Parathyroid adenoma (tissue), 2 donors: ENCODE measurements at regions not wholly inside any gene's neighbourhood (a gene's known extent, or its start where the extent isn't known, plus 50 kb on each side); places are given as distances from the start of the nearest gene placed in this dataset.

ENCODE experiments used
- H2AFZ ChIP-seq: fragments of 300-600 bp; sonication (generic); one replicate; pipeline ENCODE4 v1.7.0; 2017; ENCODE audit warnings: antibody characterized with exemption, mild to moderate bottlenecking
- H3K27ac ChIP-seq: fragments of 300-600 bp; sonication (generic); one replicate; pipeline ENCODE4 v1.7.0; 2017
- H3K27me3 ChIP-seq: fragments of 300-600 bp; sonication (generic); one replicate; pipeline ENCODE4 v1.7.0; 2017; ENCODE audit warnings: low read length; ENCODE audit not compliant: control insufficient read depth, insufficient read depth
- H3K36me3 ChIP-seq: fragments of 300-600 bp; sonication (generic); one replicate; pipeline ENCODE4 v1.7.0; 2017; ENCODE audit warnings: low read length; ENCODE audit not compliant: control insufficient read depth, insufficient read depth
- H3K4me1 ChIP-seq: fragments of 300-600 bp; sonication (generic); one replicate; pipeline ENCODE4 v1.7.0; 2017; ENCODE audit warnings: control low read depth
- H3K4me2 ChIP-seq: fragments of 300-600 bp; sonication (generic); one replicate; pipeline ENCODE4 v1.7.0; 2017; ENCODE audit warnings: low read length
- H3K4me3 ChIP-seq: fragments of 300-600 bp; sonication (generic); one replicate; pipeline ENCODE4 v1.7.0; 2017; ENCODE audit warnings: low read depth, low read length
- H3K79me2 ChIP-seq: fragments of 300-600 bp; sonication (generic); one replicate; pipeline ENCODE4 v1.7.0; 2017; ENCODE audit warnings: control low read depth
- H3K9ac ChIP-seq: fragments of 300-600 bp; sonication (generic); one replicate; pipeline ENCODE4 v1.7.0; 2017; ENCODE audit warnings: mild to moderate bottlenecking
- H3K9me3 ChIP-seq: fragments of 300-600 bp; sonication (generic); one replicate; pipeline ENCODE4 v1.7.0; 2017; ENCODE audit warnings: low read length; ENCODE audit not compliant: control insufficient read depth
- TF ChIP-seq, protein P1 (sequence below): fragments of 300-600 bp; sonication (generic); IDR thresholded peaks from one replicate; pipeline ENCODE4 v1.7.0; 2017; ENCODE audit warnings: antibody characterized with exemption, mild to moderate bottlenecking
- donor health status: primary hyperparathyroidism.

DNA sequence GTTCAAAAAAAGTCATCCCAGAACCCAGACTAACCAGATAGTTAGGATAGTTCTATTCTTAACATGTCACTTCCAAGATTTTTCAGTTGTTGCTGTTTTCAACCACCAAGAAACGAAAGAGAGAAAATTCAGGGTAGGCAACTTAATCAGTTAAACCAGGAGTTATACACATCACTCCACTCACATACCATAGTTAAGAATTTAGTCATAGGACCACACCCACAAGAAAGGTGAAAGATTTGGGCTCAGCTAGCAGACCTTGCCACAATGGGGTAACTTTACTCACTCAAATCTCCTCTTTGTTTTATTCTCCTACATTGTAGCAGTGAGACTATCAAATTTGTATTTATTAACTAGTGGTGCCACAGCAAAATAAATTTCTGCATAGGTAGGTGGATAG lies 473.6 kb downstream of the NUP35 start:
- no peak overlapping the region for H3K27ac ChIP-seq

DNA sequence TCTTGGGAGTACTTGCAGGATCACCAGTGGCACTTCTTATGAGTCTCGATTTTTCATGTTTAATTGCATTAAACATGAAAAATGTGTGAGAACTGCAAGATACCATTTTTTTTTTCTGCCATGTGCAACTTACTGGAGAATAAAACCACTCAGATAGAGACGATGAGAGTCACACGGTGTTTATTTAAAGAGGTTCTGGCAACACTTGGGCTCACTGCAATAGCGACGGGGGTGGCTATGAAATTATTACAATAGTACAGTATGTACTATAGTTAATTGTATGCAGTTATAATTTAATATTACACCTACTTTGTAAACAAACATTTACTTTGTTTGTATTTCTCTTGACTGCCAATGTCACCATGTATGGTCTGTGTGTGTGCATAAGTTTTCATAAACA lies 479.8 kb downstream of the NUP35 start:
- no peak overlapping the region for H3K4me2 ChIP-seq
- no peaks in the 10 kb centered on the region for H3K9me3 ChIP-seq
- H2AFZ ChIP-seq, result no peak overlapping the region
- TF ChIP-seq, protein P1, sequence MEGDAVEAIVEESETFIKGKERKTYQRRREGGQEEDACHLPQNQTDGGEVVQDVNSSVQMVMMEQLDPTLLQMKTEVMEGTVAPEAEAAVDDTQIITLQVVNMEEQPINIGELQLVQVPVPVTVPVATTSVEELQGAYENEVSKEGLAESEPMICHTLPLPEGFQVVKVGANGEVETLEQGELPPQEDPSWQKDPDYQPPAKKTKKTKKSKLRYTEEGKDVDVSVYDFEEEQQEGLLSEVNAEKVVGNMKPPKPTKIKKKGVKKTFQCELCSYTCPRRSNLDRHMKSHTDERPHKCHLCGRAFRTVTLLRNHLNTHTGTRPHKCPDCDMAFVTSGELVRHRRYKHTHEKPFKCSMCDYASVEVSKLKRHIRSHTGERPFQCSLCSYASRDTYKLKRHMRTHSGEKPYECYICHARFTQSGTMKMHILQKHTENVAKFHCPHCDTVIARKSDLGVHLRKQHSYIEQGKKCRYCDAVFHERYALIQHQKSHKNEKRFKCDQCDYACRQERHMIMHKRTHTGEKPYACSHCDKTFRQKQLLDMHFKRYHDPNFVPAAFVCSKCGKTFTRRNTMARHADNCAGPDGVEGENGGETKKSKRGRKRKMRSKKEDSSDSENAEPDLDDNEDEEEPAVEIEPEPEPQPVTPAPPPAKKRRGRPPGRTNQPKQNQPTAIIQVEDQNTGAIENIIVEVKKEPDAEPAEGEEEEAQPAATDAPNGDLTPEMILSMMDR, result no peak
- H3K9ac ChIP-seq, result no peak overlapping the region
- no peaks in the 10 kb centered on the region for H3K4me1 ChIP-seq
- H3K27me3 ChIP-seq, result no peaks in the 10 kb centered on the region
- H3K4me3 ChIP-seq, result no peak overlapping the region
- no peak overlapping the region for H3K27ac ChIP-seq
- H3K36me3 ChIP-seq, result no peaks in the 10 kb centered on the region
- H3K79me2 ChIP-seq, result no peaks in the 10 kb centered on the region

More for the DNA sequence above, 473.6 kb downstream of the NUP35 start:
- Histone ChIP-seq H3K4me2 (no peak overlapping the region), H3K27me3 (no peaks in the 10 kb centered on the region), H3K9me3 (no peaks in the 10 kb centered on the region), H3K4me1 (no peaks in the 10 kb centered on the region), H3K4me3 (no peak overlapping the region), H3K79me2 (no peaks in the 10 kb centered on the region), H3K9ac (no peak overlapping the region), H3K36me3 (no peaks in the 10 kb centered on the region), H2AFZ (no peak overlapping the region)
- TF ChIP-seq, protein P1, result no peak

DNA sequence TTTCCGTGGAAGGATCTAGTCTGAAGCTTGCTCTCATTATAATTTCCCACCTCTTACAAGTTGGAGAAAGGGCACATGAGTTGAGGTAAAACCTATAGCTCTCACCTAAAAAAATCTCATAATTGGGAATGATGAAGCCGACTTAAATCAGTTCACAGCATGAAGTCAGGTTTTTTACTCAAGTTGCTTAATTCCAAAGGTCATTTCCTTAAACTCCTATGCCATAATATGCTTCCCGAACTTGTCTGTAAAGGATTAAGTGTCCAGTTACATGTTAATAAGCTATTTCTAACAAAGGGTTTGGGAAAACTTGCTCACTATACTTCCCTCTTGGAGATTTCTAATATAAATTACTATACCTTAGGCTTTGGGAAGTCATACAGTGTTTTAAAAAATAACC lies 481.2 kb downstream of the NUP35 start:
- no peak overlapping the region for H3K9ac ChIP-seq
- no peak overlapping the region for H3K4me3 ChIP-seq
- H3K4me1 ChIP-seq, result no peaks in the 10 kb centered on the region
- TF ChIP-seq, protein P1, result no peak
- H3K9me3 ChIP-seq, result no peaks in the 10 kb centered on the region
- no peaks in the 10 kb centered on the region for H3K79me2 ChIP-seq
- H3K27ac ChIP-seq, result no peak overlapping the region
- H3K36me3 ChIP-seq, result no peaks in the 10 kb centered on the region
- no peak overlapping the region for H2AFZ ChIP-seq
- H3K27me3 ChIP-seq, result no peaks in the 10 kb centered on the region
- no peak overlapping the region for H3K4me2 ChIP-seq

DNA sequence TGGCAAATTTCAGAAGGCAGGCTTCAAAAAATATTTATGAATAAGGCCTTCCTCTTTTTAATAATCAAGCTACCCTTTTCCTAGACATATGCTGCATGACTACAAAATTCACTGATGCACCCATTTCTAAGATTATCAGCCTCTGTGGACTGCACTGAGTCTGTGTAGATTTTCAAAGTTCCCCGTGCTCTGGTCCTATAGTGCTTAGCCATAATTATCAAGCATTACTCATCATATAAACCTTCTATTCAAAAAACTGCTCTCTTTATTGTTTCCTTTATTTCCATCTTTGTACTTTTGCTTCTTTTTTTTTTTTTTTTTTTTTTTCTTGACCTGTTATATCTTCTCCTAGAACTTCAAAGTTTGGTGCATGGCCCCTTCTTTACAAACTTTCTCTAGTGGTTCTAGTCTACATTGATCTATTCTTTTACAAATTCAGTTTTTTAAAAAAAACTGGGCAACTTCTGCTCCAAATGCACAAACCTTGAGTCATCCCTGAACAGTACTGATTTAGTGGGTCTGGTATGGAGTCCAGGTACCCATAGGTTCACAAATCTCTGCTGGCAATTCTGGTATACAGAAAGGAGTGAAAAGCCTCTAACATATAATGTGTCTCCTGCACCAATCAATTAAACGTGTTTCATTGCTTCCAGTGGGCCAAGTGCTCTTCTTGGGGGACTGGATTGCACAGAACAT lies 481.9 kb downstream of the NUP35 start:
- H3K4me2 ChIP-seq, result no peak overlapping the region
- no peaks in the 10 kb centered on the region for H3K4me1 ChIP-seq
- H3K9ac ChIP-seq, result no peak overlapping the region
- TF ChIP-seq, protein P1, result no peak
- H3K27me3 ChIP-seq, result no peaks in the 10 kb centered on the region
- H3K36me3 ChIP-seq, result no peaks in the 10 kb centered on the region
- no peak overlapping the region for H3K4me3 ChIP-seq
- H2AFZ ChIP-seq, result no peak overlapping the region
- no peaks in the 10 kb centered on the region for H3K9me3 ChIP-seq
- H3K27ac ChIP-seq, result no peak overlapping the region
- no peaks in the 10 kb centered on the region for H3K79me2 ChIP-seq

DNA sequence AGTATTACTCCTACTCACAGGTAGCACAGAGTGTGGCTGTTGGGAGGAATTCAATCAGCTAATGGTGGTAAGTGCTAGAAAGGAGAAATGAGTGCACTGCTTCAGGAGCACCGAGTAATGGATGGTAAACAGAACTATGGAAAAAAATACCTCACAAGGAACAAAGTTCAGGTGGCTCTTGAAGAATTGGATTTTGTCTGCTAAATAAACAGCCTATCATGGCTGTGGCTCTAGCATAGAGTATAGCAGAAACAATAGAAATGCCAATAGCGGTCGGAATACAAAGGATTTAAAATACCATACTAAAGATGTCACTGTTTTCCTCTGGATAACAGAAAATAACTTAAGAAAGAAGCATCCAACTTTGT lies 482.5 kb downstream of the NUP35 start:
- H3K9ac ChIP-seq, result no peak overlapping the region
- H3K4me2 ChIP-seq, result no peak overlapping the region
- H2AFZ ChIP-seq, result no peak overlapping the region
- no peaks in the 10 kb centered on the region for H3K27me3 ChIP-seq
- H3K79me2 ChIP-seq, result no peaks in the 10 kb centered on the region
- H3K4me3 ChIP-seq, result no peak overlapping the region
- H3K36me3 ChIP-seq, result no peaks in the 10 kb centered on the region
- no peaks in the 10 kb centered on the region for H3K4me1 ChIP-seq
- H3K27ac ChIP-seq, result no peak overlapping the region
- TF ChIP-seq, protein P1, result no peak
- H3K9me3 ChIP-seq, result no peaks in the 10 kb centered on the region
